ENCODE measurements at regions not wholly inside any gene's neighbourhood (a gene's known extent, or its start where the extent isn't known, plus 50 kb on each side); places are given as distances from the start of the nearest gene placed in this dataset.

- RAD21 ChIA-PET (ENCODE audit: low non-redundant PET in 1 of 2, low total read pairs in 2 of 2, uncharacterized antibody in 2 of 2, unreplicated experiment in 2 of 2), result no interaction called here
- H3K4me3 ChIP-seq (replicated peaks in 1 of 2; ENCODE audit: low read depth in 1 of 2, low read length in 2 of 2), result no peak overlapping the region
- intact Hi-C loops (cut with micrococcal nuclease), result no loop called here
- H3K9me3 ChIP-seq (ENCODE audit: control insufficient read depth in 1 of 2, insufficient read depth in 1 of 2, low read depth in 1 of 2, low read length in 2 of 2), result no peaks in the 10 kb centered on the region
- H2AFZ ChIP-seq (ENCODE audit: low read depth, low read length, poor library complexity, severe bottlenecking), result no peak overlapping the region
- no peaks in the 10 kb centered on the region for H3K36me3 ChIP-seq (ENCODE audit: control insufficient read depth in 1 of 2, insufficient read depth in 2 of 2, low read length in 2 of 2)
- CTCF ChIA-PET, result no interaction called here
- no peaks in the 10 kb centered on the region for H3K79me2 ChIP-seq (ENCODE audit: insufficient read depth, low read length)
- TF ChIP-seq REST (IDR thresholded peaks at IDR 0.05; ENCODE audit: low read depth) (no peak), POLR2A (IDR thresholded peaks at IDR 0.05; ENCODE audit: borderline replicate concordance, extremely low read depth, insufficient read depth, insufficient read length) (no peak), SRF (IDR thresholded peaks at IDR 0.05; ENCODE audit: low read depth) (no peak), SIN3A (IDR thresholded peaks at IDR 0.05; ENCODE audit: low read depth) (no peak)
- no TSS peak for BruUV-seq (replicated peaks)
- no peak overlapping the region for H3K9ac ChIP-seq (ENCODE audit: low read length)
- no peaks in the 10 kb centered on the region for H4K20me1 ChIP-seq (ENCODE audit: insufficient read depth)
- no peaks in the 10 kb centered on the region for H3K9me2 ChIP-seq (ENCODE audit: insufficient read depth)
- H3K4me2 ChIP-seq (ENCODE audit: low read length), result no peak overlapping the region
- H3K4me1 ChIP-seq (ENCODE audit: control insufficient read depth in 1 of 2, insufficient read depth in 2 of 2, low read length in 2 of 2), result no peaks in the 10 kb centered on the region
- no peak overlapping the region for H3K27ac ChIP-seq (ENCODE audit: low read depth, low read length)
- DNase-seq (ENCODE audit: low read depth, low spot score), result no peak
- H3K27me3 ChIP-seq (ENCODE audit: insufficient read depth, low read length), result no peaks in the 10 kb centered on the region
- POLR2A ChIA-PET, result no interaction called here
- ATAC-seq, result no peak
These were observed 919.9 kb upstream of the MIR17HG start for GRCh38 chr13:90427322-90428272.

Measured in HCT116 (cell line).